ENCODE measurements at regions not wholly inside any gene's neighbourhood (a gene's known extent, or its start where the extent isn't known, plus 50 kb on each side); places are given as distances from the start of the nearest gene placed in this dataset.

DNA sequence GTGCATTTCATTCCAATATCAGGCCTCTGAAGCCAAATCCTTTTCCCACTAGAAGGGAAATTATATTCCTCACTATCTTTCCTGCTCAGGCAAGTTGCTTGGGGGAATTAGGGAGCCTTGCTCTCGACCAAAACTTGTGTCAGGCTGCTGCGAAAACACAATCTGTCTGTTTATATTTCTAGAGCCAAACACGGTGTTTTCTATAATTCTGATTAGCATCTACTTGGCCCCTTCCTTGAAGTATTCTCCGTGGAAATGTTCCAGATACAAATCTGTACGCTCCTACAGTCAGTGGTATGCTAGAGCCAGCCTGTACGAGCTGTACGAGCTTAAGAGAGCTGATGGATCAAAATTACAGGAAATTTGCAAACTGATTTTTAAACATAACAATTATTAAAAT, 299.3 kb upstream of the SALL1 start:
- Histone ChIP-seq H3K4me1 (ENCODE audit: control insufficient read depth in 1 of 2, insufficient read depth in 2 of 2, low read length in 2 of 2) (no peaks in the 10 kb centered on the region), H3K9ac (ENCODE audit: low read length) (no peak overlapping the region), H3K9me3 (ENCODE audit: control insufficient read depth in 1 of 2, insufficient read depth in 1 of 2, low read depth in 1 of 2, low read length in 2 of 2) (peaks cover 3 to 19% of the 10 kb centered on the region in 2 experiments; a peak in 2 of 4 replicates), H3K27me3 (ENCODE audit: insufficient read depth, low read length) (no peaks in the 10 kb centered on the region), H4K20me1 (ENCODE audit: insufficient read depth) (no peaks in the 10 kb centered on the region), H3K27ac (ENCODE audit: low read depth, low read length) (no peak overlapping the region), H3K9me2 (ENCODE audit: insufficient read depth) (no peaks in the 10 kb centered on the region), H3K4me2 (ENCODE audit: low read length) (no peak overlapping the region), H2AFZ (ENCODE audit: low read depth, low read length, poor library complexity, severe bottlenecking) (no peak overlapping the region), H3K79me2 (ENCODE audit: insufficient read depth, low read length) (no peaks in the 10 kb centered on the region), H3K36me3 (ENCODE audit: control insufficient read depth in 1 of 2, insufficient read depth in 2 of 2, low read length in 2 of 2) (no peaks in the 10 kb centered on the region), H3K4me3 (replicated peaks in 1 of 2; ENCODE audit: low read depth in 1 of 2, low read length in 2 of 2) (no peak overlapping the region)
- ChIA-PET RAD21 (ENCODE audit: low non-redundant PET in 1 of 2, low total read pairs in 2 of 2, uncharacterized antibody in 2 of 2, unreplicated experiment in 2 of 2) (no interaction called here), POLR2A (no interaction called here), CTCF (no interaction called here)
- no peak for ATAC-seq
- intact Hi-C loops (cut with micrococcal nuclease), result no loop called here
- BruUV-seq (replicated peaks), result no TSS peak
- no peak for DNase-seq (ENCODE audit: low read depth, low spot score)
- no peak for TF ChIP-seq ZNF274 (IDR thresholded peaks at IDR 0.05; ENCODE audit: low read depth, low read length)
- TF ChIP-seq CBX3 (IDR thresholded peaks at IDR 0.05; ENCODE audit: low read depth), result no peak
- no peak for TF ChIP-seq SIN3A (IDR thresholded peaks at IDR 0.05; ENCODE audit: low read depth)
- TF ChIP-seq JUND (IDR thresholded peaks at IDR 0.05), result no peak
- no peak for TF ChIP-seq POLR2A (IDR thresholded peaks at IDR 0.05; ENCODE audit: borderline replicate concordance, extremely low read depth, insufficient read depth, insufficient read length)
- TF ChIP-seq ZFX (IDR thresholded peaks at IDR 0.05), result no peak
- TF ChIP-seq, protein P1, sequence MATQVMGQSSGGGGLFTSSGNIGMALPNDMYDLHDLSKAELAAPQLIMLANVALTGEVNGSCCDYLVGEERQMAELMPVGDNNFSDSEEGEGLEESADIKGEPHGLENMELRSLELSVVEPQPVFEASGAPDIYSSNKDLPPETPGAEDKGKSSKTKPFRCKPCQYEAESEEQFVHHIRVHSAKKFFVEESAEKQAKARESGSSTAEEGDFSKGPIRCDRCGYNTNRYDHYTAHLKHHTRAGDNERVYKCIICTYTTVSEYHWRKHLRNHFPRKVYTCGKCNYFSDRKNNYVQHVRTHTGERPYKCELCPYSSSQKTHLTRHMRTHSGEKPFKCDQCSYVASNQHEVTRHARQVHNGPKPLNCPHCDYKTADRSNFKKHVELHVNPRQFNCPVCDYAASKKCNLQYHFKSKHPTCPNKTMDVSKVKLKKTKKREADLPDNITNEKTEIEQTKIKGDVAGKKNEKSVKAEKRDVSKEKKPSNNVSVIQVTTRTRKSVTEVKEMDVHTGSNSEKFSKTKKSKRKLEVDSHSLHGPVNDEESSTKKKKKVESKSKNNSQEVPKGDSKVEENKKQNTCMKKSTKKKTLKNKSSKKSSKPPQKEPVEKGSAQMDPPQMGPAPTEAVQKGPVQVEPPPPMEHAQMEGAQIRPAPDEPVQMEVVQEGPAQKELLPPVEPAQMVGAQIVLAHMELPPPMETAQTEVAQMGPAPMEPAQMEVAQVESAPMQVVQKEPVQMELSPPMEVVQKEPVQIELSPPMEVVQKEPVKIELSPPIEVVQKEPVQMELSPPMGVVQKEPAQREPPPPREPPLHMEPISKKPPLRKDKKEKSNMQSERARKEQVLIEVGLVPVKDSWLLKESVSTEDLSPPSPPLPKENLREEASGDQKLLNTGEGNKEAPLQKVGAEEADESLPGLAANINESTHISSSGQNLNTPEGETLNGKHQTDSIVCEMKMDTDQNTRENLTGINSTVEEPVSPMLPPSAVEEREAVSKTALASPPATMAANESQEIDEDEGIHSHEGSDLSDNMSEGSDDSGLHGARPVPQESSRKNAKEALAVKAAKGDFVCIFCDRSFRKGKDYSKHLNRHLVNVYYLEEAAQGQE (IDR thresholded peaks at IDR 0.05; ENCODE audit: low read depth), result no peak
- no peak for TF ChIP-seq SP1 (IDR thresholded peaks at IDR 0.05; ENCODE audit: low read depth)

DNA sequence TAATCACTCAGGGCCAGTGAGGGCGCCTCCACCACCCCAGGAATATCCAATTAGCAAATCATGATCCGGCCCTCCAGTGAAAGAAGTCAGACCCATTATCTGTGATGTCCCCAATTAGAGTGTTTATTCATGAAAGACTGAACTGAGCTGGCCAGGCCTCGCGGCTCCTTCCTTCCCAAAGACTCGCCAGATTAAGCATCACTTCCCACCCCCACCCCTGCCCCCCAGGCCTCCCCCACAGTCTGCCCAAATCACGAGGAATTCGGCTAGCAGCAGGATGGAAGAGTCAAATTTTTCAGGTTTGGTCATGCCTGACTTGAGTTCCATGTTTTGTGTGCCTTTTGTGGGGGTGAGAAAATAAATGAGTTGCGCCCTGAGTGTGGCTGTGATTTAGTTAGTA, 298.4 kb upstream of the SALL1 start:
- POLR2A ChIA-PET, result no interaction called here
- CTCF ChIA-PET, result no interaction called here
- Histone ChIP-seq H3K4me2 (ENCODE audit: low read length) (no peak overlapping the region), H3K4me1 (ENCODE audit: control insufficient read depth in 1 of 2, insufficient read depth in 2 of 2, low read length in 2 of 2) (no peaks in the 10 kb centered on the region), H3K4me3 (replicated peaks in 1 of 2; ENCODE audit: low read depth in 1 of 2, low read length in 2 of 2) (no peak overlapping the region), H3K9me2 (ENCODE audit: insufficient read depth) (no peaks in the 10 kb centered on the region), H3K36me3 (ENCODE audit: control insufficient read depth in 1 of 2, insufficient read depth in 2 of 2, low read length in 2 of 2) (no peaks in the 10 kb centered on the region), H3K27ac (ENCODE audit: low read depth, low read length) (no peak overlapping the region), H3K9me3 (ENCODE audit: control insufficient read depth in 1 of 2, insufficient read depth in 1 of 2, low read depth in 1 of 2, low read length in 2 of 2) (peaks cover 6 to 15% of the 10 kb centered on the region in 2 experiments; a peak in 2 of 4 replicates), H3K9ac (ENCODE audit: low read length) (no peak overlapping the region), H2AFZ (ENCODE audit: low read depth, low read length, poor library complexity, severe bottlenecking) (no peak overlapping the region), H3K27me3 (ENCODE audit: insufficient read depth, low read length) (no peaks in the 10 kb centered on the region), H4K20me1 (ENCODE audit: insufficient read depth) (no peaks in the 10 kb centered on the region), H3K79me2 (ENCODE audit: insufficient read depth, low read length) (no peaks in the 10 kb centered on the region)
- DNase-seq (ENCODE audit: low read depth, low spot score) (no peak), ATAC-seq (no peak)
- intact Hi-C loops (cut with micrococcal nuclease), result no loop called here
- BruUV-seq (replicated peaks), result no TSS peak
- RAD21 ChIA-PET (ENCODE audit: low non-redundant PET in 1 of 2, low total read pairs in 2 of 2, uncharacterized antibody in 2 of 2, unreplicated experiment in 2 of 2), result no interaction called here
- no peak for TF ChIP-seq ZFX (IDR thresholded peaks at IDR 0.05)
- no peak for TF ChIP-seq POLR2AphosphoS5 (IDR thresholded peaks at IDR 0.05; ENCODE audit: low read depth, low read length)
- TF ChIP-seq CEBPB (IDR thresholded peaks at IDR 0.05; ENCODE audit: low read depth), result no peak
- TF ChIP-seq JUND (IDR thresholded peaks at IDR 0.05), result no peak
- no peak for TF ChIP-seq YY1 (IDR thresholded peaks at IDR 0.05; ENCODE audit: extremely low read depth, insufficient replicate concordance, low read depth, low read length)
- no peak for TF ChIP-seq EGR1 (IDR thresholded peaks at IDR 0.05; ENCODE audit: low read depth)
- no peak for TF ChIP-seq SIN3A (IDR thresholded peaks at IDR 0.05; ENCODE audit: low read depth)
- no peak for TF ChIP-seq FOSL1 (IDR thresholded peaks at IDR 0.05; ENCODE audit: low read depth)
- no peak for TF ChIP-seq ELF1 (IDR thresholded peaks at IDR 0.05; ENCODE audit: borderline replicate concordance, low read depth)
- TF ChIP-seq EZH2phosphoT487 (IDR thresholded peaks at IDR 0.05; ENCODE audit: borderline replicate concordance), result no peak
- no peak for TF ChIP-seq SP1 (IDR thresholded peaks at IDR 0.05; ENCODE audit: low read depth)
- no peak for TF ChIP-seq TCF7L2 (IDR thresholded peaks at IDR 0.05; ENCODE audit: borderline replicate concordance, extremely low read depth, insufficient read depth, insufficient read length)
- TF ChIP-seq RAD21 (IDR thresholded peaks at IDR 0.05; ENCODE audit: low read depth), result no peak
- no peak for TF ChIP-seq POLR2A (IDR thresholded peaks at IDR 0.05; ENCODE audit: borderline replicate concordance, extremely low read depth, insufficient read depth, insufficient read length)
- TF ChIP-seq, protein P2, sequence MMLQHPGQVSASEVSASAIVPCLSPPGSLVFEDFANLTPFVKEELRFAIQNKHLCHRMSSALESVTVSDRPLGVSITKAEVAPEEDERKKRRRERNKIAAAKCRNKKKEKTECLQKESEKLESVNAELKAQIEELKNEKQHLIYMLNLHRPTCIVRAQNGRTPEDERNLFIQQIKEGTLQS (IDR thresholded peaks at IDR 0.05), result no peak
- TF ChIP-seq, protein P3, sequence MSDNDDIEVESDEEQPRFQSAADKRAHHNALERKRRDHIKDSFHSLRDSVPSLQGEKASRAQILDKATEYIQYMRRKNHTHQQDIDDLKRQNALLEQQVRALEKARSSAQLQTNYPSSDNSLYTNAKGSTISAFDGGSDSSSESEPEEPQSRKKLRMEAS (IDR thresholded peaks at IDR 0.05), result no peak
